ENCODE measurements at regions not wholly inside any gene's neighbourhood (a gene's known extent, or its start where the extent isn't known, plus 50 kb on each side); places are given as distances from the start of the nearest gene placed in this dataset.

DNA sequence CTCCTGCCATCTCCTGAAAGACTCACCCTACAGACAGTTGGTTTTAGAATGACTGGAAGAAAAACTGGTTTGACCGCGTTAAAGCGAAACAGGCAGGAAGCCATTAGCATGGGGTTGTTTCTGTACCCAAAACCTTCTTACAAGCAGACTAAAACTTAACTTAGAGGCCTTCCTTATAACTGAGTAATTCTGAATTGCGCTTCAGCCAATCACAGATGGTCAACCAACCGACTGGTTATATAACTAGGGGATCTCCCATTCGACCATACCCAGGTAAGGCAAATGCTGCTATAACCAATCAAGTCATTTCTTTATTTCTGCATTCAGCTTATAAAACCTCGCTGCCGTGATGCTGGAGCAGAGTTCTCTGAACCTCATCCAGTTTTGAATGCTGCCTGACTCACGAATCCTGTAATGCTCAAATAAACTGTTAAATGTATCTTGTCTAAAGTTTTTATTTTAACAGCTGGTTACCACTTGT, 87.8 kb upstream of the DRD2 start:
- no peak for ATAC-seq
- intact Hi-C loops (cut with DNase I): no loop called here

DNA sequence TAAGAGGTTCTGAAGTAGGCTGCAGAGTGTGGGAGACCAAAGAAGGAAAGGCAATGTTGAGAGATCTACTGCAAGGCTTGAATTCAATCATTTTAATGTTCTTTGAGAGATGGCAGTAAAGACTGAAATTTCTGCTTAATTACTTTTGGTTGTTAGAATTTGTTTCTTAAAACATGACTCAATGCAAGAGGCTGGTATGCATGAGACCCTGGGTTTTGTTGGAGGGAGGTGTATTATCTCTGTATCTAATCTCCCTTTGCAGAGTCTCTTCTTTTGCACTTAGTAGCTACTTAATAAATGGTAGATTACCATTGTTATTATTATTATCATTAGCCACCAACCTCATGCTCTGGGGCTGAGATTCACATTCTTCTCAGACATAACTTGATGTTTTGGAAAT, 87.4 kb upstream of the DRD2 start:
- ATAC-seq (no peak), DNase-seq (no peak)
- Histone ChIP-seq H3K27ac (no peak overlapping the region), H3K4me3 (no peak overlapping the region), H3K9me3 (no peaks in the 10 kb centered on the region), H3K36me3 (no peaks in the 10 kb centered on the region), H3K27me3 (no peaks in the 10 kb centered on the region), H3K4me1 (no peaks in the 10 kb centered on the region)
- intact Hi-C loops (cut with DNase I): no loop called here
- TF ChIP-seq, protein P1, sequence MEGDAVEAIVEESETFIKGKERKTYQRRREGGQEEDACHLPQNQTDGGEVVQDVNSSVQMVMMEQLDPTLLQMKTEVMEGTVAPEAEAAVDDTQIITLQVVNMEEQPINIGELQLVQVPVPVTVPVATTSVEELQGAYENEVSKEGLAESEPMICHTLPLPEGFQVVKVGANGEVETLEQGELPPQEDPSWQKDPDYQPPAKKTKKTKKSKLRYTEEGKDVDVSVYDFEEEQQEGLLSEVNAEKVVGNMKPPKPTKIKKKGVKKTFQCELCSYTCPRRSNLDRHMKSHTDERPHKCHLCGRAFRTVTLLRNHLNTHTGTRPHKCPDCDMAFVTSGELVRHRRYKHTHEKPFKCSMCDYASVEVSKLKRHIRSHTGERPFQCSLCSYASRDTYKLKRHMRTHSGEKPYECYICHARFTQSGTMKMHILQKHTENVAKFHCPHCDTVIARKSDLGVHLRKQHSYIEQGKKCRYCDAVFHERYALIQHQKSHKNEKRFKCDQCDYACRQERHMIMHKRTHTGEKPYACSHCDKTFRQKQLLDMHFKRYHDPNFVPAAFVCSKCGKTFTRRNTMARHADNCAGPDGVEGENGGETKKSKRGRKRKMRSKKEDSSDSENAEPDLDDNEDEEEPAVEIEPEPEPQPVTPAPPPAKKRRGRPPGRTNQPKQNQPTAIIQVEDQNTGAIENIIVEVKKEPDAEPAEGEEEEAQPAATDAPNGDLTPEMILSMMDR (IDR thresholded peaks at IDR 0.05): no peak

More for the DNA sequence above, 87.8 kb upstream of the DRD2 start:
- Histone ChIP-seq H3K9me3 (no peaks in the 10 kb centered on the region), H3K4me3 (no peak overlapping the region), H3K27ac (no peak overlapping the region), H3K27me3 (no peaks in the 10 kb centered on the region), H3K36me3 (no peaks in the 10 kb centered on the region), H3K4me1 (no peaks in the 10 kb centered on the region)
- no peak for DNase-seq
- TF ChIP-seq, protein P1 (IDR thresholded peaks at IDR 0.05): no peak

DNA sequence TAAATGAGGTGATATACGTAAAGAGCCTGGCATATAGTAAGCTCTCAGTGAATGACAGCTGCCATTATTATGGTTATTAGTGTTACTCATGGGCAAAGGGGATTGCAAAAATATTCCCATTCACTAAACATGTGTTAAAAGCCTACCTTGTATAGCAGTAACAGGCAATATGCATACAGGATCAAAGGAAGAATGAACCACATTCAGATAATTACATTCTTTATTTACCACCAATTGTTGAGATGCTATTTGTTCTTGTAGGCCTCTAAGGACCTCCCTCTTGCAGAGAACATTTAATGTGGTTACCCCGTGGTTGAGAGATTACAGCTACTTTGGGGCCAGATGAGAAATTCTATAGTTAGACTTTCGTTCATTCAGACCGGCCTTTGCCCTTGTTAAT, 82.7 kb upstream of the DRD2 start:
- no peaks in the 10 kb centered on the region for H3K4me1 ChIP-seq
- no peaks in the 10 kb centered on the region for H3K27me3 ChIP-seq
- H3K4me3 ChIP-seq: no peak overlapping the region
- intact Hi-C loops (cut with DNase I): no loop called here
- no peaks in the 10 kb centered on the region for H3K9me3 ChIP-seq
- H3K27ac ChIP-seq: no peak overlapping the region
- ATAC-seq (no peak), DNase-seq (no peak)
- TF ChIP-seq, protein P1 (IDR thresholded peaks at IDR 0.05): no peak
- H3K36me3 ChIP-seq: no peaks in the 10 kb centered on the region

DNA sequence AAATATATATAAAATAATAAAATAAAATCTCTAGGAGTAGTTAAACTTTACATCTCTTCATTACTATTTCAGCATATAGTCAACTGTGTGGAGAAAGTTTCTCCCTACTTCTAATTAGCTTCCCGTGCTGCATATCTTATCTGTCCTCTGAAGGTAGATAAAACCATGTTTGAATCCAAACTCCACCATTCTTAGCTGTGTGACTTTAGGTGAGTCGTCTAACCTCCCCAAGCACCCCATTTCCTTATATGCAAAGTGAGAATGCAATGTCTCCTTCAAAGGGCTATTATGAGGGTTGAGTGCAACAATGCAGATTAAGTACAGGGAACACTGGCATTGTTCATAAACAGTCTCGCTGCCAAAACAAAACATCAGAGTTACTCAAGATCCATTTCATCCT, 80.8 kb upstream of the DRD2 start:
- Histone ChIP-seq H3K4me3 (no peak overlapping the region), H3K27me3 (no peaks in the 10 kb centered on the region), H3K36me3 (no peaks in the 10 kb centered on the region), H3K9me3 (no peaks in the 10 kb centered on the region), H3K4me1 (no peaks in the 10 kb centered on the region), H3K27ac (no peak overlapping the region)
- TF ChIP-seq, protein P1 (IDR thresholded peaks at IDR 0.05): no peak
- ATAC-seq (no peak), DNase-seq (no peak)
- intact Hi-C loops (cut with DNase I): no loop called here

DNA sequence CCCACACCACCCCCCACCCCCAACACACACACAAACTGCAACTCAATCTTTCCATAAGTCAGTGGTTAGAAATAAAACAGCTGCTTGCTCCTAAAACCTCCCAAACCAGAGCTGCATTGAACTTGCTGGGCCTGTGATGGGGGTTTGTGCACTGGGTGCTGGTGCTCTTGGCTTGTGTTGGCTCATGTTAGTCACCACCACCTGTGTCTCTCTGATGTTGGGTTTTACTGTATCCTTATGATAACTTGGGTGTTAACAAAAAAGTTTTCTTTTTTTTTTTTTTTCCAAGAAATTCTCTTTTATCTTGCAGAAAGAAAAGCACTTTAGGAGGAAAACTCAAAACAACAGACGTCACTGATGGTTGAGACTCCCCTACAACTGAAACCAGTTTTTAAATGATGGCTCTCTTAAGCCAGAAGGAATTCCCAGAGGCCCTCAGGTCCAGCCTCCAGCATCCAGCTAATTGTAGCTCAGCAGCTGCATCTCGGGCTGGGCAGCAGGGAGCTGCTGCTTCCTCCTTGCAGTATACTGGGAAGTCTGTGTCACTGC, 79.9 kb upstream of the DRD2 start:
- no peak for ATAC-seq
- intact Hi-C loops (cut with DNase I): no loop called here
- DNase-seq: no peak
- TF ChIP-seq, protein P1 (IDR thresholded peaks at IDR 0.05): no peak
- Histone ChIP-seq H3K36me3 (no peaks in the 10 kb centered on the region), H3K27me3 (no peaks in the 10 kb centered on the region), H3K27ac (no peak overlapping the region), H3K4me1 (no peaks in the 10 kb centered on the region), H3K4me3 (no peak overlapping the region), H3K9me3 (no peaks in the 10 kb centered on the region)

DNA sequence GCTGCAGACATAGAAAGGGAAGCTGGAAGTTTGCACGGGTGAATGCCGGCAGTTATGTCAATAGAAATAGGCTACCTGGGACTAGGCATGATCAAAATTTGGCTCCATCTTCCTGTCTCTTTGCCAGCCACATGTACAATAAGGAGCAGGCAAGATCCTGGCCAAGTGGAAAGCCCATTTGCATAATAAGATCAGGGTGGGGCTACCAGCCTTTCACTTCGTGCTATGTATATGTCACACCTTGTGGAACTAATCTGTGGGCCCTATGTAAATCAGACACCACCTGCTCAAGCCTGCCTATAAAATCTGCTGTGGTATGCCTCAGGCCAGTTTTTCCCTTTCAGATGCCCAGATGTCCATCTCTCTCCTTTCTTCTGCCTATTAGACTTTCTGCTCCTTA, 79.3 kb upstream of the DRD2 start:
- TF ChIP-seq, protein P1 (IDR thresholded peaks at IDR 0.05): no peak
- H3K27me3 ChIP-seq: no peaks in the 10 kb centered on the region
- H3K9me3 ChIP-seq: no peaks in the 10 kb centered on the region
- DNase-seq (no peak), ATAC-seq (no peak)
- no peaks in the 10 kb centered on the region for H3K36me3 ChIP-seq
- intact Hi-C loops (cut with DNase I): no loop called here
- H3K27ac ChIP-seq: no peak overlapping the region
- no peaks in the 10 kb centered on the region for H3K4me1 ChIP-seq
- no peak overlapping the region for H3K4me3 ChIP-seq

Measured in upper lobe of right lung (tissue), 1 donor.